Hepatocyte (in vitro differentiated cells): ENCODE measurements at regions not wholly inside any gene's neighbourhood (a gene's known extent, or its start where the extent isn't known, plus 50 kb on each side); places are given as distances from the start of the nearest gene placed in this dataset.

ENCODE experiments used
- DNase-seq: peaks from one replicate; pipeline ENCODE4 v3.0.0-alpha.2; 2016; ENCODE audit warnings: low spot score
- H2AFZ ChIP-seq: fragments of 200-600 bp; sonication (generic); 2 replicates; pipeline ENCODE4 v1.6.0; 2016; ENCODE audit warnings: antibody characterized with exemption, mild to moderate bottlenecking
- H3K27ac ChIP-seq: fragments of 200-600 bp; sonication (generic); 2 replicates; pipeline ENCODE4 v1.5.1; 2016; ENCODE audit warnings: mild to moderate bottlenecking
- H3K27me3 ChIP-seq: fragments of 200-600 bp; sonication (generic); 2 replicates; pipeline ENCODE4 v1.6.1; 2016
- H3K36me3 ChIP-seq: fragments of 200-600 bp; sonication (generic); replicated peaks from 2 replicates; pipeline ENCODE4 v1.5.1; 2016; ENCODE audit warnings: low read depth; ENCODE audit not compliant: insufficient read depth
- H3K4me1 ChIP-seq: fragments of 200-600 bp; sonication (generic); 2 replicates; pipeline ENCODE4 v1.5.1; 2016; ENCODE audit warnings: mild to moderate bottlenecking, moderate library complexity; ENCODE audit not compliant: insufficient read depth
- H3K4me2 ChIP-seq: fragments of 200-600 bp; sonication (generic); 2 replicates; pipeline ENCODE4 v1.6.0; 2016
- H3K4me3 ChIP-seq: fragments of 200-600 bp; sonication (generic); 2 replicates; pipeline ENCODE4 v1.5.1; 2016; ENCODE audit warnings: mild to moderate bottlenecking
- H3K79me2 ChIP-seq: fragments of 200-600 bp; sonication (generic); 2 replicates; pipeline ENCODE4 v1.6.0; 2017; ENCODE audit warnings: mild to moderate bottlenecking
- H3K9me2 ChIP-seq: fragments of 200-600 bp; sonication (generic); replicated peaks from 2 replicates; pipeline ENCODE4 v1.6.0; 2017; ENCODE audit warnings: mild to moderate bottlenecking; ENCODE audit not compliant: insufficient read depth
- H3K9me3 ChIP-seq: fragments of 200-600 bp; sonication (generic); 2 replicates; pipeline ENCODE4 v1.5.1; 2016; ENCODE audit warnings: low read depth, mild to moderate bottlenecking
- H4K20me1 ChIP-seq: fragments of 200-600 bp; sonication (generic); 2 replicates; pipeline ENCODE4 v1.6.0; 2016; ENCODE audit warnings: mild to moderate bottlenecking; ENCODE audit not compliant: insufficient read depth, poor library complexity, severe bottlenecking
- EZH2 ChIP-seq: fragments of 200-600 bp; sonication (generic); IDR thresholded peaks from 2 replicates; pipeline ENCODE4 v1.6.1; 2016; ENCODE audit warnings: antibody characterized with exemption, mild to moderate bottlenecking, borderline replicate concordance
- EZH2phosphoT487 ChIP-seq: fragments of 200-600 bp; sonication (generic); IDR thresholded peaks from one replicate; pipeline ENCODE4 v1.6.1; 2018; ENCODE audit warnings: antibody characterized with exemption, mild to moderate bottlenecking, low read depth, moderate library complexity; ENCODE audit not compliant: unreplicated experiment, severe bottlenecking
- WGBS: methylation state at CpG from one replicate; pipeline ENCODE4 v1.1.6; 2016; ENCODE audit warnings: low lambda C conversion rate; ENCODE audit errors: missing lambda C conversion rate; 5-methylcytosine and 5-hydroxymethylcytosine counted together
- TF ChIP-seq, protein P1 (sequence below): fragments of 200-600 bp; sonication (generic); IDR thresholded peaks from 2 replicates; pipeline ENCODE4 v1.5.1; 2016; ENCODE audit warnings: antibody characterized with exemption, mild to moderate bottlenecking; ENCODE audit not compliant: poor library complexity

DNA sequence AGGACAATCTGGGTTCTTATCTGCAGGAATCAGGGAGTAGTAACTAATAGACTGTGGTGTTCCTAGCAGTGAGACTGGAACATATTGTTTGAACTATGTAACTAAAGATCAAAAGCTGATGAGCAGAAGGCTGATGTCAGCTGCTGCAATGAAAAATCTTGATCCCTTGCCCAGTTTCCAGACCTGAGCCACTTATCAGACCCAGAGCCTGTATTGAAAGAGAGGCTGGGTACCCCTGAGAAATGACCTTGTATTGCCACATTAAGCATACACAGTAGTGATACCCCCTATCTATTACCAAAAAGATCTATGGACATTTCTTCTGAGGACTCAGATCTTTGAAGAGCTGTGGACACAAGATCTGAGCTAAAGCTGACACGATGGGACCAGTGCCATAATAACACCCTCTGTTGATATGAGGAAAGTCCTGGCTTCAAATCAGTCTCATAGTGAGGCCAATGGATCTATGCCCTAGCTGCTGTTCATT is 178.0 kb upstream of the GALNT2 start:
- no peaks in the 10 kb centered on the region for H3K27me3 ChIP-seq
- no peak for TF ChIP-seq EZH2
- TF ChIP-seq, protein P1, sequence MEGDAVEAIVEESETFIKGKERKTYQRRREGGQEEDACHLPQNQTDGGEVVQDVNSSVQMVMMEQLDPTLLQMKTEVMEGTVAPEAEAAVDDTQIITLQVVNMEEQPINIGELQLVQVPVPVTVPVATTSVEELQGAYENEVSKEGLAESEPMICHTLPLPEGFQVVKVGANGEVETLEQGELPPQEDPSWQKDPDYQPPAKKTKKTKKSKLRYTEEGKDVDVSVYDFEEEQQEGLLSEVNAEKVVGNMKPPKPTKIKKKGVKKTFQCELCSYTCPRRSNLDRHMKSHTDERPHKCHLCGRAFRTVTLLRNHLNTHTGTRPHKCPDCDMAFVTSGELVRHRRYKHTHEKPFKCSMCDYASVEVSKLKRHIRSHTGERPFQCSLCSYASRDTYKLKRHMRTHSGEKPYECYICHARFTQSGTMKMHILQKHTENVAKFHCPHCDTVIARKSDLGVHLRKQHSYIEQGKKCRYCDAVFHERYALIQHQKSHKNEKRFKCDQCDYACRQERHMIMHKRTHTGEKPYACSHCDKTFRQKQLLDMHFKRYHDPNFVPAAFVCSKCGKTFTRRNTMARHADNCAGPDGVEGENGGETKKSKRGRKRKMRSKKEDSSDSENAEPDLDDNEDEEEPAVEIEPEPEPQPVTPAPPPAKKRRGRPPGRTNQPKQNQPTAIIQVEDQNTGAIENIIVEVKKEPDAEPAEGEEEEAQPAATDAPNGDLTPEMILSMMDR: no peak
- TF ChIP-seq EZH2phosphoT487: no peak
- 89% methylated on average over 1 of the region's 1 CpG for WGBS
- H3K4me1 ChIP-seq: peaks cover 18% of the 10 kb centered on the region
- no peaks in the 10 kb centered on the region for H3K36me3 ChIP-seq
- H3K79me2 ChIP-seq: no peaks in the 10 kb centered on the region
- no peak overlapping the region for H3K4me3 ChIP-seq
- H3K27ac ChIP-seq: no peak overlapping the region
- no peaks in the 10 kb centered on the region for H3K9me2 ChIP-seq
- no peak overlapping the region for H3K4me2 ChIP-seq
- H3K9me3 ChIP-seq: no peaks in the 10 kb centered on the region
- no peak overlapping the region for H2AFZ ChIP-seq
- no peak for DNase-seq
- no peaks in the 10 kb centered on the region for H4K20me1 ChIP-seq

DNA sequence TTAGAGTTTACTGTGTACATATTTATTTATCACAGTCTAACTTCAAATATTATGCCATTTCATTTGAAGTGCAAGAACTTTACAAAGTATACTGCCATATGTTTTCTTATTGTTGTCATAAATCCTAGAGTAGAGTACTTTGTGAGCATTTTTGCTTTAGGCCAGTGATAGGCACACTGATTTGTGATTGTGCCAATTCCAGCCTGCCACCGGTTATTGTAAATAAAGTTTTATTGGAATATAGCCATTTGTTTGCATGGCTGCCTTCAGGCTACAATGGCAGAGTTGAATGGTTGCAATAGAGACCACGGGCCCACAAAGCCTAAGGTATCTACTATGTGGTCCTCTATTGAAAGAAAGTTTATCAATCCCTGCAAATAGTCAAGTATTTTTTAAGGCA is 175.8 kb upstream of the GALNT2 start:
- 87% methylated on average over 2 of the region's 2 CpGs for WGBS
- Histone ChIP-seq H3K9me2 (no peaks in the 10 kb centered on the region), H3K36me3 (no peaks in the 10 kb centered on the region), H3K79me2 (no peaks in the 10 kb centered on the region), H3K27me3 (no peaks in the 10 kb centered on the region), H3K4me1 (peaks cover 21% of the 10 kb centered on the region), H2AFZ (no peak overlapping the region), H4K20me1 (no peaks in the 10 kb centered on the region), H3K4me2 (no peak overlapping the region), H3K27ac (no peak overlapping the region), H3K9me3 (no peaks in the 10 kb centered on the region), H3K4me3 (no peak overlapping the region)
- no peak for TF ChIP-seq EZH2phosphoT487
- TF ChIP-seq, protein P1: no peak
- no peak for TF ChIP-seq EZH2
- DNase-seq: no peak

DNA sequence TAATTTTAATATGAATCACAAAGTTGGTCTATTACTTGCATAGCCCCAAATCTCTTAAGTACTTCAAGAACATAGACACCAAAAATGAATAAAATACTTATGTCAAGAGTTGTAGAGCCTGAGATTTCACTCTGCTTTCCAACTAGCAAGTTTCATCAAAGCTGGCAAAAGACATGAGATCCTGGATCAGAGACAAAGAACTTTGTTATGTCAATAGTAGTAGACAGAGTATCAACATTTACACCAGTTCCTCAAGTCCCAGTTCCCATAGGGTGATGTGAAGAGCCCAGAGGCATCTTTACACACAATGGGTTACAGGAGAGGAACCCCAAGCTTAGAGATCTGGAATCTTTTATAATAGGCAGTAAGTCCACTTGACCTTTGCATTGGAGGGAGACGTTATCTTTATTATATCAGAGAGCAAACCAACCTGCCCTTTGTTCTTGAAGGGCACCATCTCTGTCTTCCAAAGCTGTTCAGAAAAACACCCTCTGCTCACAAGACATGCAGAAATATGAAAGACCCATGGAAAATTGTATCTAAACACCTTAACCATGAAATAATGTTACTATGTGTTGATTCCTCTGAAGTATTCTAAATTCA is 174.4 kb upstream of the GALNT2 start:
- Histone ChIP-seq H3K27ac (no peak overlapping the region), H3K4me1 (peaks cover 21% of the 10 kb centered on the region), H3K9me2 (no peaks in the 10 kb centered on the region), H4K20me1 (no peaks in the 10 kb centered on the region), H2AFZ (no peak overlapping the region), H3K27me3 (no peaks in the 10 kb centered on the region), H3K9me3 (no peaks in the 10 kb centered on the region), H3K79me2 (no peaks in the 10 kb centered on the region), H3K4me2 (peak overlapping the region; percentile 3), H3K4me3 (no peak overlapping the region), H3K36me3 (no peaks in the 10 kb centered on the region)
- no peak for DNase-seq
- TF ChIP-seq EZH2phosphoT487: no peak
- TF ChIP-seq, protein P1: no peak
- no peak for TF ChIP-seq EZH2
- WGBS: 60% methylated on average over 1 of the region's 1 CpG
